ENCODE measurements at regions not wholly inside any gene's neighbourhood (a gene's known extent, or its start where the extent isn't known, plus 50 kb on each side); places are given as distances from the start of the nearest gene placed in this dataset.
"Not testable (repeated sequence)": the region's sequence is repeated elsewhere in the genome, so short reads cannot be mapped to it uniquely, and the experiment has no call there.

DNA sequence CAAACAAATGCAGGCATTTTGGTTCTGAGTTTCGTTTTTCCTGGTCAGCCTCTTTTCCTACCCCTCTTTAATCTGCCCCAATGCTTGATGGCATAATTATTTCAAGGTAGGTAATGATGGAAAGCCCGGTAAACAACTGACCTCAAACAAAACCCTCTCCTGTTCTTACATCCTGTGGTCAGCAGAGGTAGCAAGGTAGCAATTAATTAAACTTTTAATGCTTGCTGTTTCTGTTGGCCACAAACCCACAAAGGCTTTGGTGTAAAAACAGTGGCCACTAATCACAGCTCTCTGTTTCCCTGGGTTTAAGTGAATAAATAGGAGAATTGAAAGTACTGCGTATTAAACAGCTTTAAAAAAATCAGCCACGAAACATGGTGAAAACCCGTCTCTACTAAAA is 261.5 kb upstream of the SOX4 start:
- no peak for DNase-seq (ENCODE audit: low read depth, low spot score)
- H3K4me3 ChIP-seq (ENCODE audit: low read length), result no peak overlapping the region

DNA sequence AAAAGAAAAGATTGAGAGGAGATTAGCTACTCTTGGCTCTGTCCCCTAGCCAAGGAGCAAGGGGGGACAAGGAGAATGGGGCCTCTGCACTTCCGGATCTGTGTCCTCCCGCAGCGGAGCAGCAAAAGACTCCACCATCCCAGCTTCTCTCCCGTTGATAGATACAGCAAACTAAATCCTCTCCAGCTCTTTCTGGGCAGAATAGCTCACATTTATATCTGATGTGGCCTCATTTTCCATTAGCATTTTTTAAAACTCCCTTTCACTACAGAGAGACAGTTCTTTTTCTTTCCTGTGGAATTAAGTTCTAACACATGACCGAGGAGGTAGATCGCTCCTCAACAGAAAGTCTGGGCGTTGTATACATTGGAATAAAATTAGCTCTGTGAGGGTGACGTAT is 260.9 kb upstream of the SOX4 start:
- DNase-seq (ENCODE audit: low read depth, low spot score), result no peak
- no peak overlapping the region for H3K4me3 ChIP-seq (ENCODE audit: low read length)

DNA sequence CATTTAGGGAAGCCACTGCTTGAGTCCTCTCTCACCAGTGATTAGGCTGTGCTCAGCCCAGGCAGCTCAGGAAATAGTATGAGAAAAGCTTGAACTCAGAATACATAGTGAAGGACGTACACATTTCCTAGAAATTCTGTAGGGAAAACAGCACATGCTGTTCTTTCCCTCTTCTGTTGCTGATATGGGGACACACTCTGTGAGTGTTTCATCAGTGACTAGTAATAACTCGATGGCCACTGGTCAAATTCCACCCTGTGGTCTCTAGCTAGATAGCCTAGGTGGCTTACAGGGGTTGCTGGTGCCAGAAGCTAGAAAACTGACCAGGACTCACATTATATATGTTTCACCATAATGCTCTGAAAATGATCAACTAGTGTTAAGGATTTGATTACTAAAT is 259.8 kb upstream of the SOX4 start:
- no peak for DNase-seq (ENCODE audit: low read depth, low spot score)
- H3K4me3 ChIP-seq (ENCODE audit: low read length), result no peak overlapping the region

DNA sequence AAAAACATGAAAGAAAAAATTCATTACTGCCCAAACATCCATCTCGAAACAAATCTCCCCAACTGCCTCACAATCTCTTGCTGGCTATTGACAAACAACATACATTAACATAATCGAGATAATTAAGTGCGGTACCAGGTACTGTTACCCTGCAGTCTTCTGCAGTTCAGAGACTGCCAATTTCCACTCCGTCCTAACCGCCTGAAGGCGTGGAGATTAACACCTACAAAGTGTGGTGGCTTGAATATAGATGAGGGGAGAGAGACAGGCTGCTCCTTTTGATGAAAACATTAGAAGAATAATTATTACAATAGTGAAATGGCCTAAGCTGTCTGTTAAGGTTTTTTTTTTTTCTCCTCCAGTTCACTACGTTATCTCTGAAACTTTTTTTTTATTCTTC is 258.9 kb upstream of the SOX4 start:
- no peak overlapping the region for H3K4me3 ChIP-seq (ENCODE audit: low read length)
- DNase-seq (ENCODE audit: low read depth, low spot score), result no peak

DNA sequence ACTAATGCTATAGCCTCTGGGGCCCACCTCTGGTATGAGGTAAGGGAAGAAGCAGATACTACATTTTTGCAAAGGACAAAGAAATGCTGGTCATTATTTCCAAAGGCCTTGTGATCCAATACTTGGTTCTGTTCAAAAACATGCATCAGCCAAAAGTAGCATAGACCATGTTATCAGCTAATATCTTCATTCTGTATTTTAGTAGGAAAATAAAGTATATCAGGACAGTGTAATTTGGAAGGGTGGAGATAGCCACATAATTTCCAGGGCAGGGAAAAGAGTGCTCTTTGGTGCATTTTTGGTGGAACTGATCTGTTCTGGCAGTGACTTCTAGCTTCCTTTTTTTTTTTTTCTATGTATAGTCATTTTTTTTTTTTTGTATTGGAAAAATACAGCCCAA is 258.0 kb upstream of the SOX4 start:
- DNase-seq (ENCODE audit: low read depth, low spot score), result no peak
- no peak overlapping the region for H3K4me3 ChIP-seq (ENCODE audit: low read length)

DNA sequence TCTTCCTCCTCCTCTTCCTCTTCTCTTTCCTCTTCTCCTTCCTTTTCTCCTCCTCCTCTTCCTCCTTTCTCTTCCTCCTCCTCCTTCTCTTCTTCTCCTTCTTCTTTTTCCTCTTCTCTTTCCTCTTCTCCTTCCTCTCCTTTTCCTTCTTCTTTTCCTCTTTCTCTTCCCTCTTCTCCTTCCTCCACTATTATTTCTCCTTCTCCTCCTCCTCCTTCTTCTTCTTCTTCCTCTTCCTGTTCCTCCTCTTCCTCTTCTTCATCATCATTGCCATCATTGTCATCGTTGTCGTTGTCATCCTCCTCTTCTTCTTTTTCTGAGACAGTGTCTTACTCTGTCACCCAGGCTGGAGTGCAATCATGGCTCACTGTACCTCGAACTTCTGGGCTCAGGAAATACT is 256.3 kb upstream of the SOX4 start:
- DNase-seq (ENCODE audit: low read depth, low spot score), result no peak
- no peak overlapping the region for H3K4me3 ChIP-seq (ENCODE audit: low read length)

DNA sequence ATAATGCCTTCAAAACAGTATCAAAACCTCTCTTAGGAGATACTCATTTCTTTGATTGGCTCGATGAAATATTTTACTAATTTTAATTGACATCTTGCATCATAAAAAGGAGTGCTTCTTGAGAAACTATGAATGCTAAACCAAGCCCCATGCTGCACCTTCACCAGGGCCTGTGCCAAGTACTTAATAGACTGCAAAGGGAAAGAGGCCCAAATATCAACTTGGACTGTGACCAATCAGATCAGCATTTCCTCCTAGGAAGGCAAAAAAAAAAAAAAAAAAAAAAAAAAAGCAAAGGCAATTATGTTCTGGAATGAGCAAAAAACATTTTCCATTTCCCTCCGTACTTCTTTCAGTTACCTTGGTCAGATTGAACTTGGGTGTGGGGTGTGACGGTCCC is 253.0 kb upstream of the SOX4 start:
- no peak overlapping the region for H3K4me3 ChIP-seq (ENCODE audit: low read length)

DNA sequence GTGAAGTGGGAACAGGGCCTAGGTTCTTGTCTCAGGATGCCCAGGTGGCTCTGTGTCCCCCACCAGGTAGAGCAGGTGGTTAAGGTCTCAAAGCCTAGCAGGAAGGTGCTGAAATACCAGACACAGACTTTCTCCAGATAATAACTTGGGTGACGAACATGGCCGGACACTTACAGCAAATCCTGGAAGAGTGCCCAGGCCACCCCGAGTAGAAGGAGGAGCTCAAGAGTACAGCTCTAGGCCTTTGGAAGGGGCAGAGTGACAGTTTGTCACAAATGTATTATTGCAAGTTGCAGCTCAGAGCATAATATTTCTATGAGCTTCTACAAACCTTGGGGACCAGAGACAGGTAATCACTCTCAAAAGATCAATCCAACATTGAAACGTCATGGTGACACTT is 251.6 kb upstream of the SOX4 start:
- DNase-seq (ENCODE audit: low read depth, low spot score), result no peak

More for the DNA sequence above, 253.0 kb upstream of the SOX4 start:
- DNase-seq (ENCODE audit: low read depth, low spot score), result no peak

DNA sequence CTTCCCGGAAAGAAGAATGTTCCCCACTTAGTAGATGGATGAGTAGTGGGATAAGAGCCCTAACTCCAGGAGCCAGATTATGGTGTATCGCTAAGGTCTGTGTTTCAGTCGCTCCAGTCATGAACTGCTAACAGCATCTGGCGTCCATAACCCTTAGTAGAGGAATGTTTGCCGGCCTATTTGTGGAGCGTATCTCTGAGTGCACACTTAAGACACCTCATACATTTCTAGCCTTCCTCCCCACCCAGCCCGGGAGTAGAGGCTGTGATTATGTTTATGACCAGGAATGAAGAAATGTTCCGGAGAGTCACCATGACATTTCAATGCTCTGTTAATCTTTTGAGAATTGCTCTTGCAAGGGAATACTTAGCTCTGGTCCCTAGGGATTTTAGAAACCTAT is 251.1 kb upstream of the SOX4 start:
- no peak overlapping the region for H3K4me3 ChIP-seq (ENCODE audit: low read length)
- DNase-seq (ENCODE audit: low read depth, low spot score), result no peak

More for the DNA sequence above, 251.6 kb upstream of the SOX4 start:
- no peak overlapping the region for H3K4me3 ChIP-seq (ENCODE audit: low read length)

DNA sequence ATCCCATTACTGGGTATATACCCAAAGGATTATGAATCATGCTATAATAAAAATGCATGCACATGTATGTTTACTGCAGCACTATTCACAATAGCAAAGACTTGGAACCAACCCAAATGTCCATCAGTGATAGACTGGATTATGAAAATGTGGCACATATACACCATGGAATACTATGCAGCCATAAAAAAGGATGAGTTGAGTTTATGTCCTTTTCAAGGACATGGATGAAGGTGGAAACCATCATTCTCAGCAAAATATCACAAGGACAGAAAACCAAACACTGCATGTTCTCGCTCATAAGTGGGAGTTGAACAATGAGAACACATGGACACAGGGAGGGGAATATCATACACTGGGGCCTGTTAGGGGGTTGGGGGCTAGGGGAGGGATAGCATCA is 247.8 kb upstream of the SOX4 start:
- not testable (repeated sequence) for H3K4me3 ChIP-seq (ENCODE audit: low read length); DNase-seq (ENCODE audit: low read depth, low spot score)

DNA sequence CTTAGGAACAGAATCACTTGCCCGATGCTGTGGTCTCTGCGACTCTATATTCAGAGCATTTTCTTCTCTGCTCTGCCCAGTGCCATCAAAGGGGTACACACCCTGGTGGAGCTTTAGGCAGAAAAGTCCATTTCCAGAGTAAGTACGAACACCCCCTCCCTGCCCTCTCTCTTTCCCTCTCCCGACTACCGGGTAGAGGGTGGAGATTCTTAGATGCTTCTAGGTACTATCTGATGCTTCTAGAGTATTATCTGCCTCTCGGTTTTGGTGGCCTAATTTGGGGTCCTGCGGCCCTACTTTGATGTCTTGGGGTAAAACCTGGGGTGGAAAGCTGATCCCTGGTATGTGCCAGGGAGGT is 245.4 kb upstream of the SOX4 start:
- DNase-seq (ENCODE audit: low read depth, low spot score), result no peak

DNA sequence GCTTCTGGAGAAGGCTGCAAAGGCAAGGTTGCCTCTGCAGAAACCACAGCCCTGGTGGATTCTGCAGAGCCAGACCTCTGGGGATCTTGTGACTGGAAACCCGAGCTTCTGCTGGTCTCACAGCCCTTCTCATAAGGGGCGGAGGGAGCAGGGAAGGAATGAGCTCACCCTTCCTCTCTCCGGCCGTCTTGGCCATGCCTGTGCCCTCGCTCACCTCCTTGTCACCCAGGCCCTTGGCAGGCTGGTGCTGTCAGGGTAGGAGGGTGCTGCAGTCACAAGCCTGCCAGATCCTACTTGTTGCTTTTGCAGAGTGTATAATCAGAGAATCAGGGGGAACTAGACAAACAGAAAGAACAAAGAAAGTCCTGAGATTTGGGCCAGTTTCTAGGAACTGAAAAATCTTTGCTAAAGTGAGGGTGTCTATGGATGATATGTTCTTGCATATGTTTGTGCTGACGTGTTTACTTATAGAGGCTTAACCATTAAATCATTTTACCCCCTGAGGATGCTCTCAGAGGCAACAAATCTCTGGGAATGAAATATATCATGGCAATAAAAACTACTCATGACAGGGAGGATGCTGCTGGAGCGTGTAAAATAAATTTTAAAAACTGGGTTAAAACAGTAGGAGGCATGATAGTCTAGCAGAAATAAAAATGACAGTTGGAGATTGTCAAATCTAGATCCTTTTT is 244.9 kb upstream of the SOX4 start:
- no peak for DNase-seq (ENCODE audit: low read depth, low spot score)
- H3K4me3 ChIP-seq (ENCODE audit: low read length), result no peak overlapping the region

More for the DNA sequence above, 245.4 kb upstream of the SOX4 start:
- H3K4me3 ChIP-seq (ENCODE audit: low read length), result no peak overlapping the region

DNA sequence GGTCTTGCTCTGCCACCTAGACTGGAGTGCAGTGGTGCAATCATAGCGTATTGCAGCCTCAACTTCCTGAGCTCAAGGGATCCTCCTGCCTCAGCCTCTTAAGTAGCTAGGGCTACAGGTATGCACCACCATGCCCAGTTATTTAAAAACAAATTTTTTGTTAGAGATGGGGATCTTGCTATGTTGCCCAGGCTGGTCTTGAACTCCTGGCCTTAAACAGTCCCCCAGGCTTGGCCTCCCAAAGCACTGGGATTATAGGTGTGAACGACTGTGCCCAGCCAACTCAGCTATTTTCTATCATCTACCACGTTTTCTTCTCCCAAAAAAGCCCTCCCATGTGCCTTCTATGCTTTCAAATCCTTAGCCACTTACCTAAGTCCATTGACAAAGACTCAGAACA is 243.7 kb upstream of the SOX4 start:
- no peak overlapping the region for H3K4me3 ChIP-seq (ENCODE audit: low read length)
- DNase-seq (ENCODE audit: low read depth, low spot score), result no peak

DNA sequence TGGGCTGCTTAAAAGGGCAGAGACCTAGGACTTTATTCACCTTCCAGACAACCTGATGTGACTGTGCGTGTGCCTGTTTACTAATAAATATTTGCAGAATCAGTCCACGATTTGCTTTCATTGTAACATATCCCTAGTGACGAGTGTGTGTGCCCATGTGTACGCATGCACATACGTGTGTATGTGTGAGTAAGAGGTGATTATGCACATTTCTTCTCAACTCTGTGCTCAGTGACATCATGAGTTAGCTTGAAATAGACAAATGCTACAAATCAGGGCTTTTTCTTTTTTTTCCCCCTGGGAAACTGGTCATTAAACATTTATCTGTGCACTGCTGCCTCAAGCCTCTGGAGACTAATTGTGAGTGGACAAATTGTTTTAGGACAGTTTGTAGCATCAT is 242.6 kb upstream of the SOX4 start:
- no peak for DNase-seq (ENCODE audit: low read depth, low spot score)
- no peak overlapping the region for H3K4me3 ChIP-seq (ENCODE audit: low read length)

DNA sequence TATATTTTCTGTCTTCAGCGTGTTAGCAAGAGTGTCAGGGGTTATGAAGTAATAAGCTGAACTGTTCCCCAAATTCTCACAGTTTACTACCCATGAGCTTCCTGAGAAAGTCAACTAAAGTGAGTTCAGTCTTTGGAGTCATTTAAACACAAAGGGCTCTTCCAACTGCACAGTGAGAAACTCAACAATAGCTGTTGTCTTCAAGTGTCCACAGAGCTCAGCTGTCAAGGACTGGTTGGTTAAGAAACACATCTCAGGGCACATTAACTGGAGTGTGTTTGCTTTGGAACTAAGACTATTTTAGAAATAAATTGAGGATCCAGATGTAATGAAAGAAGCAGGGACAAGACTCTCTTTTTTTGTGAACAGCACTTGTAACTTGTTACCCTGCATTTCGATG is 241.4 kb upstream of the SOX4 start:
- no peak overlapping the region for H3K4me3 ChIP-seq (ENCODE audit: low read length)
- no peak for DNase-seq (ENCODE audit: low read depth, low spot score)

DNA sequence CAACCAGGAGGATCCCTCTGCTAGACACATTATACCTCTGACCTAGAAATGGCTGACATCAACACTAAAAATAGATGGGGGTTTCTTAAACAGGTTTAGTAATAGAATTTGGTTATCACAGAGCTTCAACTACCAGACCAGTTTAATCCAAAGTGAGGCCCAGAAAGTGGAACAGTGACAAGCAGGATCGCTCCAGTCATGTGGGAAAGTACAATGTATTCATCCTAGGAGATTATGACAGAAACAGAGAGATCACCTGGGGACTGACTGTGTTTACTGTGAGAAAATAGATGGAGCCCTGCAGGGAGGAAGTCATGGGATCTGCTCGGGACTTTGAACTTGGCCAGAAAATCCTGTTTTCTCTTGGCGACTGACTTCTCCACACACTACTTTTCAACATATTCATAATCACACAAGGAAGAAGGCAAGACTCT is 238.7 kb upstream of the SOX4 start:
- DNase-seq (ENCODE audit: low read depth, low spot score), result no peak

DNA sequence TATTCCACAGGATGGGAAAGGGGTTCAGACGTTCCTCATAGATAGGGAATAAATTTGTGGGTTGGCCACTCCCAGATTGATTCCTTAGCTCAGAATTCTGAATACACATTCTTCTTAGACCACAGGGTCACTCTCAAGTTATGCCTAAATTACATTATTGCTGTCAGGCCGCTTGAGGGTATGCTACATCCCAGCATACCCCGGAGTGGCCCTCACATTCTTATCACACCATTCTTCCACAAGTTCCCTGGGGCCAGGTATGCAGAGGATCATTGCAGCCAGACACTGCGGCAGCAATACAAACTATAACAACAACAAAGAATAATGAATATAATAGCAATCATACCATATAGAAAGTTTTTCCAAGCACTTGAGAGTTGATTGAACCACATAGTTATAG is 237.9 kb upstream of the SOX4 start:
- no peak for DNase-seq (ENCODE audit: low read depth, low spot score)
- no peak overlapping the region for H3K4me3 ChIP-seq (ENCODE audit: low read length)

More for the DNA sequence above, 238.7 kb upstream of the SOX4 start:
- H3K4me3 ChIP-seq (ENCODE audit: low read length), result no peak overlapping the region

DNA sequence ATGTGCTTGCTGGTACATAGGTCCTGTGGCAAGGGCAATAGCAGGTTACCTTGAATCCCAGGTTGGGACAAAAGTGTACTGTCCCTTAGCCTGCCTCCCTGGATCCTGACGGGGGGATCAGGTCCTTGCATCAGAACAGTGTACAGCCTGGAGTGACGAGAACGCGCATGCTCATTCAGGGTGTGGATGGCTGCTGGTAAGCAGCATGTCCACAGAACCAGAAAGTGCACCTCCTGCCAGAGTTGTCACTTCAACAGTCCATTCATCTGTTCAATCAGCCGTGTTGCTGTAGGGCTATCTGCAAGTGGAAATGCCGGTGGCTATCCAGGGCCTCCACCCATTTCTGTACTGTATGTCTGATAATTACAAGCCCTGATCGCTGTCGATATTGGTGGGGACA is 236.3 kb upstream of the SOX4 start:
- no peak for DNase-seq (ENCODE audit: low read depth, low spot score)
- no peak overlapping the region for H3K4me3 ChIP-seq (ENCODE audit: low read length)

DNA sequence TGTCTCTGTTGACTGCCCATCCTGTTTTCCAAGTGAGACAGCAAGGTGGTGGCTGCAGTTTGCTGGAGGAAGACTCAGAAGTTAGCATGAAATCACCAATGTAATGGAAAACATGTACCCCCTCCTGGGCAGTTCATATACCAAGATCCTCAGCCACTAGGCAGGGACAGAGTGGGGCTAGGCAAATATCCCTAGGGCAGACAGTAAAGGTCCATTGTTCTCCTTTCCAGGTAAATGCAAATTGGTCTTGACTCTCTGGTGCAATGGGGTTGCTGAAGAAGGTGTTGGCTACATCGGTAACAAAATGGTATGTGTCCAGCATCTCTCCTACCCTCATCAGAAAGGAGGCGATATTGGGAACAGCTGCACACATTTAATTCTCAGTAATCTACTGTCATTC is 233.6 kb upstream of the SOX4 start:
- no peak for DNase-seq (ENCODE audit: low read depth, low spot score)
- no peak overlapping the region for H3K4me3 ChIP-seq (ENCODE audit: low read length)

DNA sequence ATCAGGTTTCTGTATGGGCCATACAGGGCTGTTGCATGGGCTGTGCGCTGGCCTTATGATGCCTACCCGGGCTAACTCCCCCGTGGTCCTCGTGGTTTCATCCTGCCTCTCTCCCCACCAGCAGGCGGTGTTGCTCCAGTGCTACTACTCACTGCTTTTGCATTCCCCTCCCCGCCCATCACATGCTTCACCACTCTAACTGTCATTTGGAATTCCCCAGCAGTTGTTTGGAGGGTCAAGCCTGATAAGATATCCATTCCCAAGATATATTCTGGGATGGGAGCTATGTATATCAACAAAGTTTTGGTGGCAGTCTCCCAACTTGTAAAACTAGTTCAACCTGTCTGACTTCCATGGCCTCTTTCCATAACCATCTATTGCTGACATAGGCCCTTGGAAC is 233.2 kb upstream of the SOX4 start:
- no peak overlapping the region for H3K4me3 ChIP-seq (ENCODE audit: low read length)
- DNase-seq (ENCODE audit: low read depth, low spot score), result no peak

DNA sequence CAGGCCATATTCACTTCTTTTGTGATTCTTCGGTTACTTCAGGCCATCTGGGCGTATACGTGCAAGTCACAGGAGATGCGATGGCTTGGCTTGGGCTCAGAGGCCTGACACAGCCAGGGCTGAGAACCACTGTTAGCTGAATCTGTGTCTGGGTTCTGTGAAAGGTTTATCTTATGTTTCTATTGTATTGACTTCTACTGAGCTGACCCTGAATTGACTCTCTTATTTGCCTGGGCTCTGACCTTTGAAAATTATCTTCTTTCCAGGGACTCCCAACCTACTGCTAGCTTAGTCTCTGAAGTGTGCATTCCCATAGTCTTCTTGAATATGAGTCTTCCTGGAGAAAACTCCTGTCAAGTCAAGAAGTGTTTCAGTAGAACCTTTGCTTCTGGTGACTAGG is 226.4 kb upstream of the SOX4 start:
- DNase-seq (ENCODE audit: low read depth, low spot score), result no peak
- no peak overlapping the region for H3K4me3 ChIP-seq (ENCODE audit: low read length)

All from Jurkat, Clone E6-1 (cell line).